GM23338 (cell line): ENCODE measurements at regions not wholly inside any gene's neighbourhood (a gene's known extent, or its start where the extent isn't known, plus 50 kb on each side); places are given as distances from the start of the nearest gene placed in this dataset.
"Not testable (repeated sequence)": the region's sequence is repeated elsewhere in the genome, so short reads cannot be mapped to it uniquely, and the experiment has no call there.

Source experiments
- CREB1 ChIP-seq: fragments of 250-450 bp; sonication (Bioruptor Pico); IDR thresholded peaks from 2 replicates; pipeline ENCODE4 v1.5.0; 2020; ENCODE audit warnings: low read depth, mild to moderate bottlenecking, moderate library complexity
- ETS1 ChIP-seq: IDR thresholded peaks from 2 replicates; pipeline ENCODE4 v1.6.1; 2016; ENCODE audit warnings: antibody characterized with exemption
- EZH2 ChIP-seq: fragments of 200-600 bp; sonication (generic); IDR thresholded peaks from one replicate; pipeline ENCODE4 v1.8.0; 2017; ENCODE audit warnings: antibody characterized with exemption, mild to moderate bottlenecking, low read depth; ENCODE audit not compliant: unreplicated experiment
- EZH2phosphoT487 ChIP-seq: fragments of 200-600 bp; sonication (generic); IDR thresholded peaks from one replicate; pipeline ENCODE4 v1.8.1; 2018; ENCODE audit warnings: antibody characterized with exemption; ENCODE audit not compliant: unreplicated experiment
- JUNB ChIP-seq: IDR thresholded peaks from one replicate; pipeline ENCODE4 v1.6.1; 2016; ENCODE audit warnings: antibody characterized with exemption; ENCODE audit not compliant: unreplicated experiment
- NANOG ChIP-seq: IDR thresholded peaks from 2 replicates; pipeline ENCODE4 v1.6.1; 2016; ENCODE audit warnings: antibody characterized with exemption, borderline replicate concordance
- POLR2AphosphoS5 ChIP-seq: IDR thresholded peaks from 2 replicates; pipeline ENCODE4 v1.6.1; 2016; ENCODE audit warnings: antibody characterized with exemption, low read depth
- STAT1 ChIP-seq: IDR thresholded peaks from one replicate; pipeline ENCODE4 v1.6.1; 2016; ENCODE audit warnings: antibody characterized with exemption; ENCODE audit not compliant: unreplicated experiment
- ZNF114 ChIP-seq: fragments of 250-450 bp; sonication (Bioruptor Pico); IDR thresholded peaks from 2 replicates; pipeline ENCODE4 v1.5.0; 2020; ENCODE audit warnings: mild to moderate bottlenecking, moderate library complexity
- ZNF331 ChIP-seq: fragments of 250-450 bp; sonication (Bioruptor Pico); IDR thresholded peaks from 2 replicates; pipeline ENCODE4 v1.5.0; 2020; ENCODE audit warnings: low read depth, mild to moderate bottlenecking, moderate library complexity
- TF ChIP-seq, protein P1 (sequence below), 2 experiments: fragments of 200-600 bp in 1 of 2; sonication (generic) in 1 of 2; conservative IDR thresholded peaks; 2 replicates each; pipeline versions ENCODE4 v1.5.1 to v1.6.1; 2016 to 2017; ENCODE audit warnings: antibody characterized with exemption in 2 of 2, low read depth in 2 of 2, mild to moderate bottlenecking in 2 of 2, moderate library complexity in 1 of 2
- TF ChIP-seq, protein P2 (sequence below): IDR thresholded peaks from one replicate; pipeline ENCODE4 v1.6.1; 2018; ENCODE audit warnings: antibody characterized with exemption; ENCODE audit not compliant: unreplicated experiment

DNA sequence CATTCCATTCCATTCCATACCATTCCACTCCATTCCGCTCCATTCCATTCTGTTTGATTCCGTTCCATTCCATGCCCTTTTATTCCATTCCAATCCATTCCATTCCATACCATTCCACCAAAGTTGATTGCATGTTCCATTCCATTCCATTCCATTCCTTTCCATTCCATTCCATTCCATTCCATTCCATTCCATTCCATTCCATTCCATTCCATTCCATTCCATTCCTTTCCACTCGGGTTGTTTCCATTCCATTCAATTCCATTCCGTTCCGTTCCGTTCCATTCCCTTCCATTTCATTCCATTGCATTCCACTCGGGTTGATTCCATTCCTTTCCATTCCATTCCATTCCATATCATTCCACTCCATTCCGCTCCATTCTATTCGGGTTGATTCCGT, 152.7 kb downstream of the CWH43 start:
- TF ChIP-seq, protein P1, sequence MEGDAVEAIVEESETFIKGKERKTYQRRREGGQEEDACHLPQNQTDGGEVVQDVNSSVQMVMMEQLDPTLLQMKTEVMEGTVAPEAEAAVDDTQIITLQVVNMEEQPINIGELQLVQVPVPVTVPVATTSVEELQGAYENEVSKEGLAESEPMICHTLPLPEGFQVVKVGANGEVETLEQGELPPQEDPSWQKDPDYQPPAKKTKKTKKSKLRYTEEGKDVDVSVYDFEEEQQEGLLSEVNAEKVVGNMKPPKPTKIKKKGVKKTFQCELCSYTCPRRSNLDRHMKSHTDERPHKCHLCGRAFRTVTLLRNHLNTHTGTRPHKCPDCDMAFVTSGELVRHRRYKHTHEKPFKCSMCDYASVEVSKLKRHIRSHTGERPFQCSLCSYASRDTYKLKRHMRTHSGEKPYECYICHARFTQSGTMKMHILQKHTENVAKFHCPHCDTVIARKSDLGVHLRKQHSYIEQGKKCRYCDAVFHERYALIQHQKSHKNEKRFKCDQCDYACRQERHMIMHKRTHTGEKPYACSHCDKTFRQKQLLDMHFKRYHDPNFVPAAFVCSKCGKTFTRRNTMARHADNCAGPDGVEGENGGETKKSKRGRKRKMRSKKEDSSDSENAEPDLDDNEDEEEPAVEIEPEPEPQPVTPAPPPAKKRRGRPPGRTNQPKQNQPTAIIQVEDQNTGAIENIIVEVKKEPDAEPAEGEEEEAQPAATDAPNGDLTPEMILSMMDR (conservative IDR thresholded peaks at IDR 0.05; ENCODE audit: low read depth in 2 of 2): not testable (repeated sequence)
- TF ChIP-seq EZH2phosphoT487; EZH2; ETS1; ZNF331 (CRISPR knock-in tag); ZNF114 (CRISPR knock-in tag); POLR2AphosphoS5; CREB1 (CRISPR knock-in tag); JUNB; NANOG; STAT1: not testable (repeated sequence)
- TF ChIP-seq, protein P2, sequence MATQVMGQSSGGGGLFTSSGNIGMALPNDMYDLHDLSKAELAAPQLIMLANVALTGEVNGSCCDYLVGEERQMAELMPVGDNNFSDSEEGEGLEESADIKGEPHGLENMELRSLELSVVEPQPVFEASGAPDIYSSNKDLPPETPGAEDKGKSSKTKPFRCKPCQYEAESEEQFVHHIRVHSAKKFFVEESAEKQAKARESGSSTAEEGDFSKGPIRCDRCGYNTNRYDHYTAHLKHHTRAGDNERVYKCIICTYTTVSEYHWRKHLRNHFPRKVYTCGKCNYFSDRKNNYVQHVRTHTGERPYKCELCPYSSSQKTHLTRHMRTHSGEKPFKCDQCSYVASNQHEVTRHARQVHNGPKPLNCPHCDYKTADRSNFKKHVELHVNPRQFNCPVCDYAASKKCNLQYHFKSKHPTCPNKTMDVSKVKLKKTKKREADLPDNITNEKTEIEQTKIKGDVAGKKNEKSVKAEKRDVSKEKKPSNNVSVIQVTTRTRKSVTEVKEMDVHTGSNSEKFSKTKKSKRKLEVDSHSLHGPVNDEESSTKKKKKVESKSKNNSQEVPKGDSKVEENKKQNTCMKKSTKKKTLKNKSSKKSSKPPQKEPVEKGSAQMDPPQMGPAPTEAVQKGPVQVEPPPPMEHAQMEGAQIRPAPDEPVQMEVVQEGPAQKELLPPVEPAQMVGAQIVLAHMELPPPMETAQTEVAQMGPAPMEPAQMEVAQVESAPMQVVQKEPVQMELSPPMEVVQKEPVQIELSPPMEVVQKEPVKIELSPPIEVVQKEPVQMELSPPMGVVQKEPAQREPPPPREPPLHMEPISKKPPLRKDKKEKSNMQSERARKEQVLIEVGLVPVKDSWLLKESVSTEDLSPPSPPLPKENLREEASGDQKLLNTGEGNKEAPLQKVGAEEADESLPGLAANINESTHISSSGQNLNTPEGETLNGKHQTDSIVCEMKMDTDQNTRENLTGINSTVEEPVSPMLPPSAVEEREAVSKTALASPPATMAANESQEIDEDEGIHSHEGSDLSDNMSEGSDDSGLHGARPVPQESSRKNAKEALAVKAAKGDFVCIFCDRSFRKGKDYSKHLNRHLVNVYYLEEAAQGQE: not testable (repeated sequence)
